ENCODE measurements at regions not wholly inside any gene's neighbourhood (a gene's known extent, or its start where the extent isn't known, plus 50 kb on each side); places are given as distances from the start of the nearest gene placed in this dataset.

DNA sequence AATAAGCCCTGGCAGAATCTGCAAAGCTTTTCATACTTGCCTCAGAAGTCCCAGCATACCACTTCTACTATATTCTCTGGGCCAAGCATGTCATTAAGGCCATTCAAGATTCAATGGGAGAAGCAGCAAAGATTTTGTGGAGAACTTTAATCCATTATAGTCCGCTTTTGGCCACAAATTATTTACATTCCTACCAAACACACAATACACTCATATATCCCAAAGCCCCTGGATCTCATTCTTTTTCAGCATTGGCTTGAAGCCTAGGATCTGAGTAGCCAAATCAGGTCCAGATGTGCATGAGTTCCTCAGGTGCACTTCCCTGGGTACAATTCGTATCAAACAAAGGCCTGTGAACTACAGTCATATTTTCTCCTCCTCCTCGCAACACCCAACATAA lies 203.4 kb downstream of the NDFIP2 start:
- H3K27ac ChIP-seq = no peak overlapping the region
- TF ChIP-seq CTCF (conservative IDR thresholded peaks at IDR 0.05; ENCODE audit: low read depth, low read length) = no peak

GRCh38 chr13:79682164-79682563 lies 201.2 kb downstream of the NDFIP2 start:
- Histone ChIP-seq H4K20me1 (ENCODE audit: insufficient read depth) (no peaks in the 10 kb centered on the region), H3K27ac (no peak overlapping the region), H3K36me3 (ENCODE audit: insufficient read depth) (no peaks in the 10 kb centered on the region), H3K9ac (no peak overlapping the region), H3K4me2 (no peak overlapping the region), H3K4me3 (IDR thresholded peaks at IDR 0.05; ENCODE audit: insufficient read depth, low read depth, low read length) (no peak overlapping the region), H2AFZ (ENCODE audit: low read depth) (no peak overlapping the region), H3K4me1 (ENCODE audit: low read depth, poor library complexity, severe bottlenecking) (no peaks in the 10 kb centered on the region), H3K79me2 (ENCODE audit: insufficient read depth, low read depth) (no peaks in the 10 kb centered on the region), H3K27me3 (ENCODE audit: insufficient read depth, low read depth) (no peaks in the 10 kb centered on the region)
- TF ChIP-seq CTCF (conservative IDR thresholded peaks at IDR 0.05; ENCODE audit: low read depth, low read length) = no peak

More for the DNA sequence above, 203.4 kb downstream of the NDFIP2 start:
- Histone ChIP-seq H3K4me2 (no peak overlapping the region), H3K36me3 (ENCODE audit: insufficient read depth) (no peaks in the 10 kb centered on the region), H3K4me1 (ENCODE audit: low read depth, poor library complexity, severe bottlenecking) (no peaks in the 10 kb centered on the region), H4K20me1 (ENCODE audit: insufficient read depth) (no peaks in the 10 kb centered on the region), H2AFZ (ENCODE audit: low read depth) (no peak overlapping the region), H3K4me3 (IDR thresholded peaks at IDR 0.05; ENCODE audit: insufficient read depth, low read depth, low read length) (no peak overlapping the region), H3K79me2 (ENCODE audit: insufficient read depth, low read depth) (no peaks in the 10 kb centered on the region), H3K27me3 (ENCODE audit: insufficient read depth, low read depth) (no peaks in the 10 kb centered on the region), H3K9ac (no peak overlapping the region)

- no peak overlapping the region for H3K4me3 ChIP-seq (IDR thresholded peaks at IDR 0.05; ENCODE audit: insufficient read depth, low read depth, low read length)
- no peak overlapping the region for H2AFZ ChIP-seq (ENCODE audit: low read depth)
- H3K4me2 ChIP-seq = no peak overlapping the region
- no peak overlapping the region for H3K27ac ChIP-seq
- no peaks in the 10 kb centered on the region for H3K79me2 ChIP-seq (ENCODE audit: insufficient read depth, low read depth)
- TF ChIP-seq CTCF (conservative IDR thresholded peaks at IDR 0.05; ENCODE audit: low read depth, low read length) = no peak
- H3K9ac ChIP-seq = no peak overlapping the region
- H3K36me3 ChIP-seq (ENCODE audit: insufficient read depth) = no peaks in the 10 kb centered on the region
- H3K4me1 ChIP-seq (ENCODE audit: low read depth, poor library complexity, severe bottlenecking) = no peaks in the 10 kb centered on the region
- no peaks in the 10 kb centered on the region for H4K20me1 ChIP-seq (ENCODE audit: insufficient read depth)
- no peaks in the 10 kb centered on the region for H3K27me3 ChIP-seq (ENCODE audit: insufficient read depth, low read depth)
Measured at GRCh38 chr13:79681069-79681468, 200.1 kb downstream of the NDFIP2 start.

- no peaks in the 10 kb centered on the region for H3K79me2 ChIP-seq (ENCODE audit: insufficient read depth, low read depth)
- H3K4me1 ChIP-seq (ENCODE audit: low read depth, poor library complexity, severe bottlenecking) = no peaks in the 10 kb centered on the region
- H3K27ac ChIP-seq = no peak overlapping the region
- no peak overlapping the region for H3K4me3 ChIP-seq (IDR thresholded peaks at IDR 0.05; ENCODE audit: insufficient read depth, low read depth, low read length)
- no peak overlapping the region for H2AFZ ChIP-seq (ENCODE audit: low read depth)
- no peaks in the 10 kb centered on the region for H4K20me1 ChIP-seq (ENCODE audit: insufficient read depth)
- no peak overlapping the region for H3K9ac ChIP-seq
- H3K36me3 ChIP-seq (ENCODE audit: insufficient read depth) = no peaks in the 10 kb centered on the region
- no peaks in the 10 kb centered on the region for H3K27me3 ChIP-seq (ENCODE audit: insufficient read depth, low read depth)
- H3K4me2 ChIP-seq = no peak overlapping the region
- no peak for TF ChIP-seq CTCF (conservative IDR thresholded peaks at IDR 0.05; ENCODE audit: low read depth, low read length)
Measured at GRCh38 chr13:79680485-79680884, 199.5 kb downstream of the NDFIP2 start.
